GM23338 (cell line): ENCODE measurements at regions not wholly inside any gene's neighbourhood (a gene's known extent, or its start where the extent isn't known, plus 50 kb on each side); places are given as distances from the start of the nearest gene placed in this dataset.

ENCODE experiments used
- ATAC-seq: fragments of 200-7000 bp; cut with Tn5 transposase; 3 replicates; pipeline ENCODE4 v1.9.1; 2020
- DNase-seq: peaks from one replicate; pipeline ENCODE4 v3.0.0-alpha.2; 2015; ENCODE audit warnings: low spot score
- H2AFZ ChIP-seq: fragments of 200-600 bp; sonication (generic); 2 replicates; pipeline ENCODE4 v1.8.0; 2016; ENCODE audit warnings: antibody characterized with exemption, mild to moderate bottlenecking, moderate library complexity
- H3F3A ChIP-seq: fragments of 200-600 bp; sonication (generic); replicated peaks from 2 replicates; pipeline ENCODE4 v1.8.0; 2017; ENCODE audit warnings: antibody characterized with exemption, mixed run types, low read depth
- H3K27ac ChIP-seq: fragments of 200-600 bp; sonication (generic); 2 replicates; pipeline ENCODE4 v1.6.1; 2016; ENCODE audit warnings: low read depth
- H3K27me3 ChIP-seq: fragments of 200-600 bp; sonication (generic); 2 replicates; pipeline ENCODE4 v1.8.0; 2016; ENCODE audit warnings: mild to moderate bottlenecking, mixed run types, moderate library complexity; ENCODE audit not compliant: insufficient read depth
- H3K36me3 ChIP-seq: fragments of 200-600 bp; sonication (generic); 2 replicates; pipeline ENCODE4 v1.8.0; 2016; ENCODE audit warnings: mild to moderate bottlenecking; ENCODE audit not compliant: insufficient read depth
- H3K4me1 ChIP-seq: fragments of 200-600 bp; sonication (generic); 2 replicates; pipeline ENCODE4 v1.8.0; 2016; ENCODE audit warnings: mild to moderate bottlenecking, moderate library complexity; ENCODE audit not compliant: insufficient read depth
- H3K4me2 ChIP-seq: fragments of 200-600 bp; sonication (generic); 2 replicates; pipeline ENCODE4 v1.7.1; 2017; ENCODE audit warnings: mixed run types
- H3K4me3 ChIP-seq: fragments of 200-600 bp; sonication (generic); 2 replicates; pipeline ENCODE4 v1.6.1; 2016; ENCODE audit warnings: mixed run types
- H3K79me2 ChIP-seq: fragments of 200-600 bp; sonication (generic); replicated peaks from 2 replicates; pipeline ENCODE4 v1.8.0; 2017; ENCODE audit warnings: mild to moderate bottlenecking; ENCODE audit not compliant: insufficient read depth
- H3K9me2 ChIP-seq: fragments of 200-600 bp; sonication (generic); 2 replicates; pipeline ENCODE4 v1.8.0; 2017; ENCODE audit not compliant: insufficient read depth
- H4K20me1 ChIP-seq: fragments of 200-600 bp; sonication (generic); replicated peaks from 2 replicates; pipeline ENCODE4 v1.8.0; 2017; ENCODE audit warnings: mild to moderate bottlenecking; ENCODE audit not compliant: insufficient read depth
- H3K27ac Mint-ChIP-seq: 2 replicates; pipeline ENCODE4 v1.8.0; 2020; ENCODE audit warnings: inconsistent platforms, mild to moderate bottlenecking, moderate library complexity, mixed read lengths
- H3K27me3 Mint-ChIP-seq: 3 replicates; pipeline ENCODE4 v1.8.0; 2022; ENCODE audit warnings: low read depth, mild to moderate bottlenecking, moderate library complexity, mixed read lengths, inconsistent platforms; ENCODE audit not compliant: insufficient read depth, poor library complexity
- H3K36me3 Mint-ChIP-seq: 3 replicates; pipeline ENCODE4 v1.8.0; 2021; ENCODE audit warnings: low read depth, mild to moderate bottlenecking, inconsistent platforms, moderate library complexity, mixed read lengths
- H3K4me1 Mint-ChIP-seq: 3 replicates; pipeline ENCODE4 v1.8.0; 2020; ENCODE audit warnings: mild to moderate bottlenecking, inconsistent platforms, mixed read lengths
- H3K4me3 Mint-ChIP-seq: 3 replicates; pipeline ENCODE4 v1.8.0; 2021; ENCODE audit warnings: moderate library complexity, mild to moderate bottlenecking, inconsistent platforms, mixed read lengths
- H3K9me3 Mint-ChIP-seq: 3 replicates; pipeline ENCODE4 v1.8.0; 2020; ENCODE audit warnings: moderate library complexity, mild to moderate bottlenecking, inconsistent platforms, mixed read lengths
- JUNB ChIP-seq: IDR thresholded peaks from one replicate; pipeline ENCODE4 v1.6.1; 2016; ENCODE audit warnings: antibody characterized with exemption; ENCODE audit not compliant: unreplicated experiment
- POLR2AphosphoS5 ChIP-seq: IDR thresholded peaks from 2 replicates; pipeline ENCODE4 v1.6.1; 2016; ENCODE audit warnings: antibody characterized with exemption, low read depth
- ZNF114 ChIP-seq: fragments of 250-450 bp; sonication (Bioruptor Pico); IDR thresholded peaks from 2 replicates; pipeline ENCODE4 v1.5.0; 2020; ENCODE audit warnings: mild to moderate bottlenecking, moderate library complexity
- ZNF331 ChIP-seq: fragments of 250-450 bp; sonication (Bioruptor Pico); IDR thresholded peaks from 2 replicates; pipeline ENCODE4 v1.5.0; 2020; ENCODE audit warnings: low read depth, mild to moderate bottlenecking, moderate library complexity
- TF ChIP-seq, protein P1 (sequence below): IDR thresholded peaks from one replicate; pipeline ENCODE4 v1.6.1; 2018; ENCODE audit warnings: antibody characterized with exemption; ENCODE audit not compliant: unreplicated experiment
- TF ChIP-seq, protein P2 (sequence below): fragments of 250-450 bp; sonication (Bioruptor Pico); IDR thresholded peaks from 2 replicates; pipeline ENCODE4 v1.5.0; 2020; ENCODE audit warnings: mild to moderate bottlenecking, moderate library complexity

DNA sequence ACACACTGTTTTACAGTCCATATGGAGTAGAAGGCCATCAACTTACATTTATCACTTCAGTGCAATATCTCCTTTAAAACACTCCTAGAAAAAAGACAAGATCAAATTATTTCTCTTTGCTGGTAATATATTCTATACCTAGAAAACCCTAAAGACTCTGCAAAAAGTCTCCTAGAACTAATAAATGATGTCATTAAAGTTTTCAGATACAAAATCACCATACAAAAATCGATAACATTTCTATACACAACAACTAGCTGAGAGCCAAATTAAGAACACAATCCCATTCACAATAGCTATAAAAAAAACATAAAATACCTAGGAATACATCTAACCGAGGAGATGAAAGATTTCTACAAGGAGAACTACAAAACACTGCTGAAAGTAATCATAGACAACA, 300.3 kb downstream of the CETN3 start:
- H3K27ac Mint-ChIP-seq: no peak overlapping the region
- H3K4me1 Mint-ChIP-seq: peaks cover 6% of the 10 kb centered on the region; the same call in 2 of the 3 replicates

More for the DNA sequence above, 300.3 kb downstream of the CETN3 start:
- Histone ChIP-seq H3K79me2 (no peaks in the 10 kb centered on the region), H3K4me2 (no peak overlapping the region), H3K4me3 (no peak overlapping the region), H4K20me1 (no peaks in the 10 kb centered on the region), H3K9me2 (no peaks in the 10 kb centered on the region), H2AFZ (no peak overlapping the region), H3K27ac (no peak overlapping the region), H3F3A (no peaks in the 10 kb centered on the region), H3K27me3 (no peaks in the 10 kb centered on the region), H3K36me3 (no peaks in the 10 kb centered on the region), H3K4me1 (peaks cover 8% of the 10 kb centered on the region; the same call in 1 of the 2 replicates)
- Mint-ChIP-seq H3K9me3 (peaks cover 11% of the 10 kb centered on the region; the same call in 2 of the 3 replicates), H3K36me3 (peaks cover 7% of the 10 kb centered on the region; the same call in 2 of the 3 replicates), H3K27me3 (no peaks in the 10 kb centered on the region), H3K4me3 (no peak overlapping the region)
- ATAC-seq: no peak
- TF ChIP-seq JUNB (no peak), ZNF114 (CRISPR knock-in tag) (no peak), ZNF331 (no peak), POLR2AphosphoS5 (no peak)
- TF ChIP-seq, protein P1, sequence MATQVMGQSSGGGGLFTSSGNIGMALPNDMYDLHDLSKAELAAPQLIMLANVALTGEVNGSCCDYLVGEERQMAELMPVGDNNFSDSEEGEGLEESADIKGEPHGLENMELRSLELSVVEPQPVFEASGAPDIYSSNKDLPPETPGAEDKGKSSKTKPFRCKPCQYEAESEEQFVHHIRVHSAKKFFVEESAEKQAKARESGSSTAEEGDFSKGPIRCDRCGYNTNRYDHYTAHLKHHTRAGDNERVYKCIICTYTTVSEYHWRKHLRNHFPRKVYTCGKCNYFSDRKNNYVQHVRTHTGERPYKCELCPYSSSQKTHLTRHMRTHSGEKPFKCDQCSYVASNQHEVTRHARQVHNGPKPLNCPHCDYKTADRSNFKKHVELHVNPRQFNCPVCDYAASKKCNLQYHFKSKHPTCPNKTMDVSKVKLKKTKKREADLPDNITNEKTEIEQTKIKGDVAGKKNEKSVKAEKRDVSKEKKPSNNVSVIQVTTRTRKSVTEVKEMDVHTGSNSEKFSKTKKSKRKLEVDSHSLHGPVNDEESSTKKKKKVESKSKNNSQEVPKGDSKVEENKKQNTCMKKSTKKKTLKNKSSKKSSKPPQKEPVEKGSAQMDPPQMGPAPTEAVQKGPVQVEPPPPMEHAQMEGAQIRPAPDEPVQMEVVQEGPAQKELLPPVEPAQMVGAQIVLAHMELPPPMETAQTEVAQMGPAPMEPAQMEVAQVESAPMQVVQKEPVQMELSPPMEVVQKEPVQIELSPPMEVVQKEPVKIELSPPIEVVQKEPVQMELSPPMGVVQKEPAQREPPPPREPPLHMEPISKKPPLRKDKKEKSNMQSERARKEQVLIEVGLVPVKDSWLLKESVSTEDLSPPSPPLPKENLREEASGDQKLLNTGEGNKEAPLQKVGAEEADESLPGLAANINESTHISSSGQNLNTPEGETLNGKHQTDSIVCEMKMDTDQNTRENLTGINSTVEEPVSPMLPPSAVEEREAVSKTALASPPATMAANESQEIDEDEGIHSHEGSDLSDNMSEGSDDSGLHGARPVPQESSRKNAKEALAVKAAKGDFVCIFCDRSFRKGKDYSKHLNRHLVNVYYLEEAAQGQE: no peak
- TF ChIP-seq, protein P2, sequence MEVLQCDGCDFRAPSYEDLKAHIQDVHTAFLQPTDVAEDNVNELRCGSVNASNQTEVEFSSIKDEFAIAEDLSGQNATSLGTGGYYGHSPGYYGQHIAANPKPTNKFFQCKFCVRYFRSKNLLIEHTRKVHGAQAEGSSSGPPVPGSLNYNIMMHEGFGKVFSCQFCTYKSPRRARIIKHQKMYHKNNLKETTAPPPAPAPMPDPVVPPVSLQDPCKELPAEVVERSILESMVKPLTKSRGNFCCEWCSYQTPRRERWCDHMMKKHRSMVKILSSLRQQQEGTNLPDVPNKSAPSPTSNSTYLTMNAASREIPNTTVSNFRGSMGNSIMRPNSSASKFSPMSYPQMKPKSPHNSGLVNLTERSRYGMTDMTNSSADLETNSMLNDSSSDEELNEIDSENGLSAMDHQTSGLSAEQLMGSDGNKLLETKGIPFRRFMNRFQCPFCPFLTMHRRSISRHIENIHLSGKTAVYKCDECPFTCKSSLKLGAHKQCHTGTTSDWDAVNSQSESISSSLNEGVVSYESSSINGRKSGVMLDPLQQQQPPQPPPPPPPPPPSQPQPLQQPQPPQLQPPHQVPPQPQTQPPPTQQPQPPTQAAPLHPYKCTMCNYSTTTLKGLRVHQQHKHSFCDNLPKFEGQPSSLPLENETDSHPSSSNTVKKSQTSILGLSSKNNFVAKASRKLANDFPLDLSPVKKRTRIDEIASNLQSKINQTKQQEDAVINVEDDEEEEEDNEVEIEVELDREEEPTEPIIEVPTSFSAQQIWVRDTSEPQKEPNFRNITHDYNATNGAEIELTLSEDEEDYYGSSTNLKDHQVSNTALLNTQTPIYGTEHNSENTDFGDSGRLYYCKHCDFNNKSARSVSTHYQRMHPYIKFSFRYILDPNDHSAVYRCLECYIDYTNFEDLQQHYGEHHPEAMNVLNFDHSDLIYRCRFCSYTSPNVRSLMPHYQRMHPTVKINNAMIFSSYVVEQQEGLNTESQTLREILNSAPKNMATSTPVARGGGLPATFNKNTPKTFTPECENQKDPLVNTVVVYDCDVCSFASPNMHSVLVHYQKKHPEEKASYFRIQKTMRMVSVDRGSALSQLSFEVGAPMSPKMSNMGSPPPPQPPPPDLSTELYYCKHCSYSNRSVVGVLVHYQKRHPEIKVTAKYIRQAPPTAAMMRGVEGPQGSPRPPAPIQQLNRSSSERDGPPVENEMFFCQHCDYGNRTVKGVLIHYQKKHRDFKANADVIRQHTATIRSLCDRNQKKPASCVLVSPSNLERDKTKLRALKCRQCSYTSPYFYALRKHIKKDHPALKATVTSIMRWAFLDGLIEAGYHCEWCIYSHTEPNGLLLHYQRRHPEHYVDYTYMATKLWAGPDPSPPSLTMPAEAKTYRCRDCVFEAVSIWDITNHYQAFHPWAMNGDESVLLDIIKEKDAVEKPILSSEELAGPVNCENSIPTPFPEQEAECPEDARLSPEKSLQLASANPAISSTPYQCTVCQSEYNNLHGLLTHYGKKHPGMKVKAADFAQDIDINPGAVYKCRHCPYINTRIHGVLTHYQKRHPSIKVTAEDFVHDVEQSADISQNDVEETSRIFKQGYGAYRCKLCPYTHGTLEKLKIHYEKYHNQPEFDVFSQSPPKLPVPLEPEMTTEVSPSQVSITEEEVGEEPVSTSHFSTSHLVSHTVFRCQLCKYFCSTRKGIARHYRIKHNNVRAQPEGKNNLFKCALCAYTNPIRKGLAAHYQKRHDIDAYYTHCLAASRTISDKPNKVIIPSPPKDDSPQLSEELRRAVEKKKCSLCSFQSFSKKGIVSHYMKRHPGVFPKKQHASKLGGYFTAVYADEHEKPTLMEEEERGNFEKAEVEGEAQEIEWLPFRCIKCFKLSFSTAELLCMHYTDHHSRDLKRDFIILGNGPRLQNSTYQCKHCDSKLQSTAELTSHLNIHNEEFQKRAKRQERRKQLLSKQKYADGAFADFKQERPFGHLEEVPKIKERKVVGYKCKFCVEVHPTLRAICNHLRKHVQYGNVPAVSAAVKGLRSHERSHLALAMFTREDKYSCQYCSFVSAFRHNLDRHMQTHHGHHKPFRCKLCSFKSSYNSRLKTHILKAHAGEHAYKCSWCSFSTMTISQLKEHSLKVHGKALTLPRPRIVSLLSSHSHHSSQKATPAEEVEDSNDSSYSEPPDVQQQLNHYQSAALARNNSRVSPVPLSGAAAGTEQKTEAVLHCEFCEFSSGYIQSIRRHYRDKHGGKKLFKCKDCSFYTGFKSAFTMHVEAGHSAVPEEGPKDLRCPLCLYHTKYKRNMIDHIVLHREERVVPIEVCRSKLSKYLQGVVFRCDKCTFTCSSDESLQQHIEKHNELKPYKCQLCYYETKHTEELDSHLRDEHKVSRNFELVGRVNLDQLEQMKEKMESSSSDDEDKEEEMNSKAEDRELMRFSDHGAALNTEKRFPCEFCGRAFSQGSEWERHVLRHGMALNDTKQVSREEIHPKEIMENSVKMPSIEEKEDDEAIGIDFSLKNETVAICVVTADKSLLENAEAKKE (CRISPR knock-in tag): no peak
- DNase-seq: no peak
